ENCODE measurements at regions not wholly inside any gene's neighbourhood (a gene's known extent, or its start where the extent isn't known, plus 50 kb on each side); places are given as distances from the start of the nearest gene placed in this dataset.
"Not testable (repeated sequence)": the region's sequence is repeated elsewhere in the genome, so short reads cannot be mapped to it uniquely, and the experiment has no call there.

GRCh38 chr2:212858496-212858895 lies 292.9 kb downstream of the IKZF2 start:
- DNase-seq, result no peak

DNA sequence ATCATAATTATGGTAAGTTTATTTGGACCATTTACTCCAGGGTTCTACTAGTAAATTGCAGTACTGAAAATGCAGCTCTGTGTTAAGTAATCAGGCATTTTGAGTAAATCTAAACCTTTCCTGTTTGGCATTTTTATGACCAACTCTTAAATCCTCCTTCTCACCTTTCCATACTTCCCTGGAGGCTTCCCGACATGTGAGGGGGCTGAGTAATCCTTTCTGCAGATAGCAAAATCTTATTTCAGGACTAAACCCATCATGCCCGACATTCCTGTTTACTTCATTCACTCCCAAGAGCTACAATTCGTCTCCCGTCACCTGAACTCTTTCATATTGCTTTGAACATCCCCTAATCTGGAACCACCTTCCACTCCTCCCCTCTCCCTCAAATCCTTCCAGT lies 296.6 kb downstream of the IKZF2 start:
- no peak for DNase-seq

DNA sequence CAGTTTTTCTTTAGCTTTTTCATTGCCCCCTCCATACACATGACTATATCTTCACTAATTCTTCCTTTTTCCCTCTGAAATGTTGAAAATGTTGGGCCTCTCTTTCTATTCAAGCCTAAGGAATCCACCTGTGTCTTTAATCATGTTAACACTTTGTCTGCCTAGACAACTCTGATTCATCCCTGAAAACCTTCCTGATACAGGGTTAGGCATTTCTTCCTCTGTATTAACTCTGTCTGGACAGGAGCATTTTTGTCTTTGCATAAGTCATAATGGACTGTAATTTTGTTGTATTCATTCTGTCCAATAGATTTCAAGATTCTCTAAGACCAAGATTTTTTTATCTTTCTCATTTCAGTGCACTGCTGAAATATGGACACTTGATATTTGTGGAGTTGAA lies 297.3 kb downstream of the IKZF2 start:
- no peak for DNase-seq

- no peak for DNase-seq
Observed at GRCh38 chr2:212845941-212846340, 305.5 kb downstream of the IKZF2 start.

DNA sequence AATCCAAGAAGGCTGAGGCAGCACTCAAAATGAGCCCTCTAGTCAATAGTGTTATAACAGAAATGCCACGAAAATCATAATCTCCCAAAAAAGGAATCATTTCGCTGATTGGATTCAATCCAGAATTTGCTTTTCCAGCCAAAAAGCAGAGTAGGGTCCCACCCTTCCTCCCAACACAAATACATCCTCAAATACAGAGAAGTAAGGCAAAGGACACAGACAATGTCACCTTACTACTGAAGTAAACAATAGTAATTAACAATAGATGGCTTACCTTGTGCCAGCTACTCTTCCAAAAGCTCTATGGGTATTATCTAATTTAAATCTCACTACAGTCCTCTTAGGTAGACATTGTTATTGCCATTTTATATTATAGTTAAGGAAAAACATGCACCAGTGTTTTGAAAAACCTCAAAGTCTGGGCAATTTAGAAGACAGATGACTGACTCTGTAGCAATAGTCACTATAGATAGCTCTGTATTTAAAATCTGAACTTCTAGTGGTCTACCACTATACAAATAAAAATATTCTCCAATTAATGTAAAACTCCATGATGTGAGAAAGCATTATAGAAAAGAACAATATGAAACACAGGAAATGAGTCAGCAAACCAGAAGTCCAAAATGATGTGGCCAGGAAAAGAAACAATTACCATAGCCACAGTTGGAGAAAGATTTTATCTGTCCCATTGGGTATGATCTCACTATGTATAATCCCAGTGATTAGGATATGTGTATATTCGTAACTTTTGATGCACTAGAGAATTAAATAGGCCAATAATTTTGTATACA lies 305.0 kb upstream of the ERBB4 start:
- no peak for DNase-seq

GRCh38 chr2:212842544-212843185 lies 304.1 kb upstream of the ERBB4 start:
- no peak for DNase-seq

- no peak for DNase-seq
Observed at GRCh38 chr2:212841460-212841859, 302.9 kb upstream of the ERBB4 start.

GRCh38 chr2:212832211-212833195 lies 293.9 kb upstream of the ERBB4 start:
- DNase-seq, result no peak

- DNase-seq, result no peak
Observed at GRCh38 chr2:212831671-212832199, 293.1 kb upstream of the ERBB4 start.

- no peak for DNase-seq
Observed at GRCh38 chr2:212816267-212816666, 277.7 kb upstream of the ERBB4 start.

DNA sequence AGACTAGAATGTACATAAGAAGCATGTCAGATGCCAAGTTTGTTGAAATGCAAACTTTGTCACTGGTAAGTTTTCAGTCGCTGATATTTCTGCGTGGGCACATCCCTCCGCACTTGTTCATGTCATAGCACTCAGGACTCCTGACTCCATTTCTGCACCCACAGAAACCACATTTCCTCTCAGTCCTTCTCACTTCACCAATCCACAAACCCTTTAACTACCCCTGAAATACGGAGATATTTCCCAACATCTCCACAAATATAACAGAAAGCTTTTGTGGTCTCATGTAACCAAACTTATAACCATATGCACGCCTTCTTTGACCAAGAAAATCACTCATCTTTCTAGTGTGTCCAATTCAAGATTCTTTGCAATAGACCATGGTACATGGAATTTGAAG lies 276.9 kb upstream of the ERBB4 start:
- no peak for DNase-seq

DNA sequence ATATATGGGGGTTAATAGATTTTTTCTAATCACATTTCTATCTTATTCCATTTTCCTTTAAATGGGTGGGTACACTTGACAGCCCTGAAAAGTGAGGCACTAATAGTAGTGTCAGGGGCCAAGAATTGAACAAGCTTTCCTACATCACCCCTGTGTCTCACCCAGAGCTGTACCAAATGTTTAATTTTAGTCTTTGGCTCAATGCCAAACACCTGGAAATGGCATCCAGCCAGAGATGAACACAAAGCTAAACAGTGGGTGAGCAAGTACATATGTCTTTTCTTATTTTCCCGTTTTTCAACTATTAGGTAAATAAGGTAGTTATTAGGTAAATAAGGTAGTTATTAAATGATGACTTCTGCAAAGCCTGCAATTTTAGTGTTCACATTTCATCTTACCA lies 276.3 kb upstream of the ERBB4 start:
- no peak for DNase-seq

- no peak for DNase-seq
Observed at GRCh38 chr2:212811921-212812320, 273.3 kb upstream of the ERBB4 start.

DNA sequence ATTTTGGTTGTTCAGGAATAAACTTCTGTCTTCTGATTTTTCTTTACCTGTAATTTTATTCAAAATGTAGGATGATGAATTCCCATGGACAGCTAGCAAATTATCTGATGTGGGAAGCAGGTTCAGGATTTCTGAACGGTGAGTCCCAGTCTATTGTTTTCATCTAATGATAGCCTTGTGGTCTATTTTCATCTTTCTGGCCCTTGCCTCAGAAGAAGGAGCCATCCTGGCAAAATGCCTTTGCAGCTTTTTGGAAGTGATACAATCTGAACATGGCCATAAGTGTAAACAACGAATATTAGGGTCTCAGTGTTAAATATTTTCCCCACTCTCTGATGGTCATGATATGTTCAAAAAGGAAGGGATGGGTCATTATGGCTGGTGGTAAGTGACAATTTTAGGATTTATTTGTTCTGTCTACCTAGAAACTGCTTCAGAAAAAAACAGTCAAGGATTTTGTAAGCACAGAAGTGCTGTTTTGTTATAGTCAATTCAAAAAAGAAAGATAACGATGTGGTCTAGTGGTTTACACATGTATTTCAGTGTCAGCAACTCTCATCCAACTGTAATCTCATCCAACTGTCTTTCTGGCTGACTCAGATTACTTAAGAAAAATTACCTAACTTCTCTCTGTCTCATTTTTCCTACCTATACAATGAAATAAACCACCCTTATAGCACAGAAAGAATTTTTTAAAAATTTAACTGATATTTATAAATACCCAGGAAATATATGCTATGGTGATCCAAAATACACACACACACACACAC lies 272.6 kb upstream of the ERBB4 start:
- no peak for DNase-seq

GRCh38 chr2:212797484-212798205 lies 259.0 kb upstream of the ERBB4 start:
- DNase-seq, result no peak

DNA sequence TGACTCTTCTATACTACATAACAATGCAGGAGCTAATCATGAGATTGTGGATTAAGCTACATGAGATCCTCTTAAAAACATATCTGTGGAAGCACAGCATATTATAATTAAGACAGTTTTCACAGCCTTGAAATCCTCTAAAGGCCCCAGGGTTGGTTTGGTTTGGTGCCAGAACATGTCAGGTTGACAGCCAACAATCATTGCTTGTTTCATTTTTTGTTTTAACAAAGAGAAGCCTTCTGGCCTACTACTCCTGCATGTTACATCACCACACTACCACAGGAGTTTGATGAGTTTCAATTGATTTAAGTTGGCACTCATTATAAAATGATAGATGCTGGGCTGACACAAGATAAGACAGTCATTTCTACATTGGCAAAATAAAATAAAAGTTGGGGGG lies 255.9 kb upstream of the ERBB4 start:
- DNase-seq, result no peak

- DNase-seq, result no peak
Observed at GRCh38 chr2:212791569-212791968, 253.0 kb upstream of the ERBB4 start.

DNA sequence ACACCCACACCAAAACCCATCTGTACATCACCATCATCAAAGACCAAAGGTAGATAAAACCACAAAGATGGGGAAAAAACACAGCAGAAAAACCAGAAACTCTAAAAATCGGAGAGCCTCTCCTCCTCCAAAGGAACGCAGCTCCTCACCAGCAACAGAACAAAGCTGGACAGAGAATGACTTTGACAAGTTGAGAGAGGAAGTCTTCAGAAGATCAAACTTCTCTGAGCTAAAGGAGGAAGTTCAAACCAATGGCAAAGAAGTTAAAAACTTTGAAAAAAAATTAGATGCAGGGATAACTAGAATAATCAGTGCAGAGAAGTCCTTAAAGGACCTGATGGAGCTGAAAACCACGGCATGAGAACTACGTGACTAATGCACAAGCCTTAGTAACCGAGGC lies 247.5 kb upstream of the ERBB4 start:
- not testable (repeated sequence) for DNase-seq

GRCh38 chr2:212777020-212777491 lies 238.5 kb upstream of the ERBB4 start:
- DNase-seq, result no peak

DNA sequence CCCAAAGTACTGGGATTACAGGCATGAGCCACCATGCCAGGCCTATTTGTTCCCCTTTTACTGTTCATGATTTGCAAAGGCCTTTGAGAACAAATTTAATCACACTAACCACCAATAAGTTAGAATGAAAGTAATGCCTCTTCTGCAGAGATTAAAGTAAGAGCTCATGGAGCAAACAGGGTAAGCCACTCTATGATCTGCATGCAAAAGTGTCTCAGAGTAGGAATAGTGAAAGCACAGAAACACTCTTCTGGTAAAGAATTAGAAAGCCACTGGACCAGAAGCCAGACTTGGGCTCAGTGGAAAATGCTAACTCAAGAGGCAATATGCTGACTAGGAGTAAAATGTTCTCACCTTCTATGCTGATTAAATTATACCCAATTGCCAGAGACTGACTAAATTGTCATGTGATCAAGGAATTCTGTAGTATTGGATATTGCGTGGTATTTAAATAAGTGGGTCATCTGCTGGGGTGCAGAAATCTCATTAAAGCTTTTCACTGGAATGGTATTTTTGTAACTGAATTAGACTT lies 235.3 kb upstream of the ERBB4 start:
- no peak for DNase-seq

GRCh38 chr2:212770240-212770639 lies 231.6 kb upstream of the ERBB4 start:
- DNase-seq, result no peak

All from NCI-H510A (cell line).